Hippocampal formation (tissue), 2 donors: ENCODE measurements at regions not wholly inside any gene's neighbourhood (a gene's known extent, or its start where the extent isn't known, plus 50 kb on each side); places are given as distances from the start of the nearest gene placed in this dataset.
"Not testable (repeated sequence)": the region's sequence is repeated elsewhere in the genome, so short reads cannot be mapped to it uniquely, and the experiment has no call there.

Source experiments
- DNase-seq, 2 donors: peaks; one replicate each; lab custom pipeline; 2025; lab: John Stamatoyannopoulos, UW

- no peak for DNase-seq
Observed at GRCh38 chr4:3634281-3634857, 102.1 kb upstream of the LRPAP1 start.

- DNase-seq: not testable (repeated sequence)
Observed at GRCh38 chr4:3633277-3633676, 101.1 kb upstream of the LRPAP1 start.

GRCh38 chr4:3632794-3633193 lies 100.6 kb upstream of the LRPAP1 start:
- DNase-seq: not testable (repeated sequence)

GRCh38 chr4:3631544-3632266 lies 99.5 kb upstream of the LRPAP1 start:
- not testable (repeated sequence) for DNase-seq

DNA sequence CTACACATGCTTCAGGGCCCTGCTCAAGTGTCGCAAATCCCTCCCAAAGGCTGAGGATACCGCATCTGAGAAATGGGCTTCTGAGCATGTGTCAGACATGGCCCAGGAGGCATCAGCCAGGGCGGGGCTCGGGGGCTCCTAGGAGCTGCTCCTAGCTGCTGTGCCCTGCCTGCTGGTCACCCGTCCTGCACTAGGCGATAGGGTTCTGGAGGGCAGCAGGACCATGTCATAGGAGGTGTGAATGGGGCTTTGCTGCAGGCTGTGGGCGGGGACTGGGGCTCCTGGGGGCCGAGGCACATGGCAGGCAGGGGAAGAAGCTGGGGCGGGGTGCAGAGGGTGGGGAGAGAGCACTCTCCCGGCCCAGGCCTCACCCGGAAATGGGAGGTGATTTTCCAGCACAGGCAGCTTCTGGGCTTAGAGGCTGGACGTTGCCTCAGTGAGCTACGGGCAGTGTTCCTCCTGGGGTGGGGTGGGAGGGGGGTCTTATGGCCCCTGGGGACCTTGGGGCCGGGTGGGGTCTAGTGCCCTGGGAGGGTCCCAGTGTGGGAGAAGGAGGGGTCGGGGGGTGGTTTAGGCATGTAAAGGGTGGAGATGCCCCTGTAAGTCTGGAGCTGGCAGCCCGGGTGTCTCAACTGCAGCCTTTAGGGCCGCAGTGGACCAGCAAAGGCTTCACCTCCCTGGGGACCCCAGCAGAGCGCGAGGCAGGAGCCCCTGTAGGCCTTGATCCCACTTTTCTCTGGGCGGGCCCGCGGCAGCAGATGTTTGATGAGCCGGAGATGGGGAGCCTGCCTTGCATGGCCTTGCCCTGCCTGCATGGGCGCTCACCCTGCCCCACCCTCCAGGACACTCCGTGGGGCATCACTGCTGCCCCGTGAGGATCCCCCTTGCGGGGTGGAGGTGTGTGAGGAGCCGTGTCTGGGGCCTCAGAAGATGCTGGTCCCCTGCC lies 98.6 kb upstream of the LRPAP1 start:
- DNase-seq: no peak

- DNase-seq: no peak
Observed at GRCh38 chr4:3630136-3630597, 97.9 kb upstream of the LRPAP1 start.

GRCh38 chr4:3629665-3630064 lies 97.4 kb upstream of the LRPAP1 start:
- DNase-seq: no peak

DNA sequence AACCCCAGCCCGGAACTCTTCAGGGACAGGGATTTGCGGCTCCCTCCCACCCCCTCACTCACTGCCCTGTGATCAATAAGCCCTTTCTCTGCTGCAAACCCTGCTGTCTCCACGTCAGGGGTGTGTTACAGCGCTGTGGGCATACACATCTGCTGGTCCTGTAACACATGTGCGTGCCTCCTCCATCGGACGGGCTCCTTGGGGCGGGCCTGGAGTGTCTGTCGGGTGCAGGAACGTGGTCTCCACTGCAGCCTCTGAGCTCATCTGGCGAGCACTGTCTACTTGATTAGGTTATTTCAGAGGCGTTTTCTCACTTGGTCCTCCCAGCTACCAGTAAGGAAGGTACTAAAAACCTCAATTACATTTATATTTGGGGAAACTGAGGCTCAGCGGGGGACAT lies 97.0 kb upstream of the LRPAP1 start:
- not testable (repeated sequence) for DNase-seq

DNA sequence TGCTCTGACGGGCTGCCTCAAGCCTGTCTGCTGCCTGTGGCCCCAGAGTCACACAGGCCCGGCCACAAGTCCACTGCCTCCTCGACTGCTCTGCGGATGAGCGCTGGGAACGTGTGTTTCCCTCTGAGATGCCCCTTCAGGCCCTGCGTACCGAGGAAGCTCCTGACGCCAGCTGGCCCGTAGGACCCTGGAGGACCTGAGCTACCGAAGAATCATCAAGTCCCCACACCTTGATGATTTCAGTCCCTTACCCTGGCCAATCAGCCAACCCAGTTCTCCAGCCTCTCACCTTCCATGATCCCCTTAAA lies 96.6 kb upstream of the LRPAP1 start:
- DNase-seq: no peak

- not testable (repeated sequence) for DNase-seq
Observed at GRCh38 chr4:3627967-3628867, 96.0 kb upstream of the LRPAP1 start.

DNA sequence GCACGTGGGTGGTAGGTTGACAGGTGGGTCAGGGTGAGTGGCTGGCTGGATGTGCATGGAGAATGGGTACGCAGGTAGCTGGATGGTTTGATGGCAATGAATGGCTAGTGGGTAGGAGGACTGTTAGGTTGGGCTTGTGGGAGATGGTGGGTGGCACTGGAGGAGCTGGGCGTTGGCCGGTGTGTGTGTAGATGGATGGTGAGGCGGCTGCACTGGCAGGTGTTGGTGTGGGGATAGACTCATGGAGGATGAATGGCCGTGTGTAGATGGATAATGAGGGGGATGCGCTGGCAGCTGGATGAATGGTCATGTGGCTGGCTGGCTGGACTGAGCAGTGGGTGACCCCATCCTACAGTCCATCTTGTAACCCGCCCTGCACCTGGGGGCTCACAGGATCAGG lies 95.2 kb upstream of the LRPAP1 start:
- DNase-seq: not testable (repeated sequence)

GRCh38 chr4:3626131-3626884 lies 94.1 kb upstream of the LRPAP1 start:
- not testable (repeated sequence) for DNase-seq

- not testable (repeated sequence) for DNase-seq
Observed at GRCh38 chr4:3625286-3625875, 93.2 kb upstream of the LRPAP1 start.

DNA sequence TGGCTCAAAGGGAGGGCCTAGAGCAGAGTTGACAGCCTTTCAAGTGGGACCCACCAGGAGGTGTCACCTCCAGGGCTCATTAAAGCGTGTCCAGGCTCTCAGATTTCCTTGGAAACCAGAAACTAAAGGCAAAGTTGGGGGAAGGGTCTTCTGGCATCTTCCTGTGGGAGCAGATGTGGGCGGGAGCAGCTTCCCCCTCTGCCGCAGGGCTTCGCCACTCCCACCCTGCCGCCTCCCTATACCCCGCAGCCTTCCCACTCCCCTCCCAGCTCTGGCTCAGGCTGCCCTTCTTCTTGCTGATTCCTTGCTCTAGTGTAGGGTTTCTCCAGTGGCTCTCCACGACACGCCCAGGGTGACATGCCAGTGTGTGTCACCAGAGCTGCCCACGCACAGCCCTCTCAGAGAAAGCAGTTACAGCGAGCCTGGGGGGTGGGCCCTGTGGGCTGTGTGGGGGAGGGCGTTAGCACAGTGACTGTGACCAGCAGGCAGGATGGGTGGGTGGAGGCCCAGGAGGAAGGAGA lies 91.6 kb upstream of the LRPAP1 start:
- not testable (repeated sequence) for DNase-seq

- DNase-seq: no peak
Observed at GRCh38 chr4:3623106-3623505, 90.9 kb upstream of the LRPAP1 start.

DNA sequence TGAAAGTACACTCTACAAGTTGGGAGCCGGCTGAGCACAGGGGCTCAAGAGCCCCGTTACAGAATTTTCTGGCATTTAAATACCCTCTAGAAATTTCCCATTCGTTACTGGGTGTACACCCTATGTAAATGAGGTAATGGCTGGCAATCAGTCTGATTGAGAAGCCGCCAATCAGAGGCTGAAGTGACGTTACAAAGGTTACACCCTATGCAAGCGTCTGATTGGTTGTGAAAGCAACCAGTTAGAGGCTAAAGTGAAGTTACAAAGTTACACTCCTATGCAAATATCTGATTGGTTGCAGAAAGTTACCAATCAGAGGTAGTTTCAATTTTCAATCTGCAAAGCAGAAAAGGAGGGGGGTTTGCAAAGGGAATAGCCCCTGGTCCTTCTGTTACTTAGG lies 88.1 kb upstream of the LRPAP1 start:
- DNase-seq: not testable (repeated sequence)

GRCh38 chr4:3619698-3620097 lies 87.5 kb upstream of the LRPAP1 start:
- not testable (repeated sequence) for DNase-seq

DNA sequence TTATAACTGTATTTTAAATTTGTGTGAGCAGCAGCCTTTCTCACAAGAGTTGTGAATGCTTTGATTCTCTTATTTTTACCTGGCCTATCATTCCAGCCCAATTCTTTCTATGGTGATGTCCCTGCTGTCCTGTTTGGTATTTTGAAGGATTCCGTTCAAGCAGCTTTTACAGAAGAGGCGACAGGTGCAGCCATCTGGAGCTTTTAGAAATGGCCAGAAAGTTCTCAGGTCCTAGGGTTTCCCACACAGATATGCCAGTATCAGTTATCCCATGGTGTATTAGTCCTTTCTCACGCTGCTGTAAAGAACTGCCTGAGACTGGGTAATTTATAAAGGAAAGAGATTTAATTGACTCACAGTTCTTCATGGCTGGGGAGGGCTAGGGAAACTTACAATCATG lies 86.1 kb upstream of the LRPAP1 start:
- DNase-seq: not testable (repeated sequence)

DNA sequence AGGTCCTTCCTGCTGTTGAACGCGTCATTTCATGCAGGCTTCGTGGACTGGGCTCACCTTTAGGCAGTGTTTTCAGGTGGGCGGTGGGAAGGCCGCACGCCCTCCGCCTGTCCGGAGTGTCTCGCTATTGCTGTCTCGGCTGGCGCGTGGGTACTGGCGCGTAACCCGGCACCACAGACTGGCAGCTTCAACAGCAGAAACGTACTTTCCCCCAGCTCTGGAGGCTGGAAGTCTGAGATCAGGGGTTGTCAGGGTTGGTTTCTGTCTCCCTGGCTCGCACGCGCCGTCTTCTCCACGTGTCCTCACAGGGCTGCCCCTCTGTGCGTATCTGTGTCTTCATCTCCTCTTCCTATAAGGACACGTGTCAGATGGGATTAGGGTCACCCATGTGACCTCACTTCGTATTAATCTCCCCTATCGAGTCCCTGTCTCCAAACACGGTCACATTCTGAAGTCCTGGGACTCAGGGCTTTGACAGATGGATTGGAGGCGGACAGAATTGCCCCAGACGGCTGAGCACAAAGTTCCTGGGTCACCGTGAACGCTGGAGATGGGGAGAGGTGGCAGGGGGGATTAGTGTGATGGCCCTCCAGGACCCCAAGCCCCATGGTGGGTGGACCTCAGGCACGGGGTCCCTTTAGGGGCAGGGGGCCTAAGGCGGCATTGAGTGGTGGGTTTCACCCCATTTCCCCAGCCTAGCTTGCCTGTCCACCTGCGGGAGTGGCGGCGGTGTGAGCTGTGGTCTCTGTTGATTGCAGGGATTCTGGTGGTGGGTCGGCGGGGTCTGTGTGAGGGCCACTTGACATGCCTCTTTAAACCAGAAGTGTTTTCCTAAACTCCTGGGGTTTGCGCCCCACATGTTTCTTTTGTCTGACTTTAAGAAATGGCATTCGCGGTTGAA lies 83.4 kb upstream of the LRPAP1 start:
- DNase-seq: no peak
